B cell (primary cell): ENCODE measurements at regions not wholly inside any gene's neighbourhood (a gene's known extent, or its start where the extent isn't known, plus 50 kb on each side); places are given as distances from the start of the nearest gene placed in this dataset.

Source experiments
- ATAC-seq: fragments of 200-7000 bp; cut with Tn5 transposase; one replicate; pipeline ENCODE4 v1.10.0; 2021; ENCODE audit warnings: low read depth, mild to moderate bottlenecking, moderate number of reproducible peaks, moderate library complexity
- CTCF ChIA-PET: fragments of 350-600 bp; sonication (Branson Sonifier 250); formaldehyde crosslinking; loops from one replicate; lab custom pipeline; 2021; ENCODE audit warnings: antibody characterized with exemption, inconsistent platforms; lab: Charles Lee
- POLR2A ChIA-PET: fragments of 350-600 bp; sonication (Branson Sonifier 250); formaldehyde crosslinking; loops from one replicate; lab custom pipeline; 2021; ENCODE audit warnings: antibody characterized with exemption; lab: Charles Lee
- DNase-seq: peaks from one replicate; pipeline ENCODE4 v3.0.0; 2013
- H2AFZ ChIP-seq: 2 replicates; pipeline ENCODE4 v1.6.1; 2012; ENCODE audit warnings: mild to moderate bottlenecking, low read depth, low read length; ENCODE audit not compliant: insufficient read depth, poor library complexity, severe bottlenecking
- H3K27ac ChIP-seq, 2 donors: 1 replicate in 1 of 2; 2 replicates in 1 of 2; pipeline ENCODE4 v1.5.1; 2012 to 2013; ENCODE audit warnings: low read length in 2 of 2, mild to moderate bottlenecking in 2 of 2, moderate library complexity in 1 of 2
- H3K27me3 ChIP-seq, 4 experiments: fragments of 200-600 bp in 1 of 4; sonication (generic) in 1 of 4; replicated peaks in 1 of 4; 1 replicate in 2 of 4; 2 replicates in 2 of 4; pipeline versions ENCODE4 v1.6.1 to v1.7.0; 2013 to 2016; ENCODE audit warnings: low read length in 3 of 4, mild to moderate bottlenecking in 2 of 4, mixed read lengths in 1 of 4, moderate library complexity in 1 of 4; ENCODE audit not compliant: insufficient read depth in 4 of 4, control insufficient read depth in 3 of 4; ENCODE audit errors: control extremely low read depth in 1 of 4
- H3K36me3 ChIP-seq, 2 experiments: replicated peaks in 1 of 2; 1 replicate in 1 of 2; 2 replicates in 1 of 2; pipeline versions ENCODE4 v1.6.1 to v1.7.1; 2013; ENCODE audit warnings: low read length in 1 of 2; ENCODE audit not compliant: insufficient read depth in 2 of 2, control insufficient read depth in 1 of 2; ENCODE audit errors: control extremely low read depth in 1 of 2, extremely low read depth in 1 of 2
- H3K4me1 ChIP-seq, 2 donors: fragments of 200-600 bp in 1 of 2; sonication (generic) in 1 of 2; 1 replicate in 1 of 2; 2 replicates in 1 of 2; pipeline versions ENCODE4 v1.5.1 to v1.6.1; 2013 to 2017; ENCODE audit warnings: low read length in 2 of 2; ENCODE audit not compliant: control insufficient read depth in 2 of 2, insufficient read depth in 2 of 2
- H3K4me2 ChIP-seq: replicated peaks from 2 replicates; pipeline ENCODE3; 2012; ENCODE audit warnings: mild to moderate bottlenecking, low read depth, low read length; ENCODE audit not compliant: poor library complexity, severe bottlenecking
- H3K4me3 ChIP-seq, 5 experiments: fragments of 200-600 bp in 1 of 5; sonication (generic) in 1 of 5; 1 replicate in 3 of 5; 2 replicates in 2 of 5; pipeline versions ENCODE4 v1.5.1 to v1.7.0; 2011 to 2016; ENCODE audit warnings: low read length in 4 of 5, mild to moderate bottlenecking in 4 of 5, low read depth in 2 of 5, control low read depth in 1 of 5, moderate library complexity in 1 of 5; ENCODE audit not compliant: insufficient read depth in 1 of 5; ENCODE audit errors: control extremely low read depth in 1 of 5, extremely low read depth in 1 of 5
- H3K79me2 ChIP-seq: fragments of 200-600 bp; sonication (generic); one replicate; pipeline ENCODE4 v1.6.0; 2016; ENCODE audit warnings: low read length; ENCODE audit not compliant: control insufficient read depth, insufficient read depth
- H3K9ac ChIP-seq: fragments of 200-600 bp; sonication (generic); 2 replicates; pipeline ENCODE4 v1.6.1; 2017; ENCODE audit warnings: mild to moderate bottlenecking, low read length, moderate library complexity
- H3K9me3 ChIP-seq, 3 donors: one replicate each; pipeline versions ENCODE4 v1.6.1 to v1.7.1; 2013; ENCODE audit warnings: low read length in 2 of 3; ENCODE audit not compliant: control insufficient read depth in 2 of 3, insufficient read depth in 1 of 3; ENCODE audit errors: control extremely low read depth in 1 of 3
- H4K20me1 ChIP-seq: 2 replicates; pipeline ENCODE4 v1.6.0; 2012; ENCODE audit warnings: mild to moderate bottlenecking, low read length; ENCODE audit not compliant: insufficient read depth, control insufficient read depth, poor library complexity, severe bottlenecking
- H3K27ac Mint-ChIP-seq: one replicate; pipeline ENCODE4 v1.8.0; 2021; ENCODE audit warnings: mixed read lengths
- H3K27me3 Mint-ChIP-seq: one replicate; pipeline ENCODE4 v1.8.0; 2021; ENCODE audit warnings: mixed read lengths
- H3K4me1 Mint-ChIP-seq: one replicate; pipeline ENCODE4 v1.8.0; 2021; ENCODE audit warnings: mixed read lengths
- H3K4me3 Mint-ChIP-seq: one replicate; pipeline ENCODE4 v1.8.0; 2021; ENCODE audit warnings: mixed read lengths
- H3K9me3 Mint-ChIP-seq: one replicate; pipeline ENCODE4 v1.8.0; 2022; ENCODE audit warnings: mixed read lengths; ENCODE audit not compliant: insufficient read depth
- EZH2 ChIP-seq: IDR thresholded peaks from 2 replicates; pipeline ENCODE4 v1.6.1; 2012; ENCODE audit warnings: borderline replicate concordance, low read depth, mild to moderate bottlenecking, moderate library complexity, low read length; ENCODE audit not compliant: insufficient read depth, poor library complexity, severe bottlenecking
- WGBS: methylation state at CpG from one replicate; pipeline ENCODE4 v1.1.5; 2013; ENCODE audit warnings: missing lambda C conversion rate; ENCODE audit not compliant: insufficient coverage; 5-methylcytosine and 5-hydroxymethylcytosine counted together
- intact Hi-C: fragments of 100-400 bp; cut with micrococcal nuclease; formaldehyde crosslinking; loops from one replicate; pipeline ENCODE4 v1.10.0; 2022
- TF ChIP-seq, protein P1 (sequence below): fragments of 200-600 bp; IDR thresholded peaks from one replicate; pipeline ENCODE4 v1.8.0; 2022; ENCODE audit warnings: antibody characterized with exemption, mild to moderate bottlenecking

- intact Hi-C loops: no loop called here
- ChIA-PET POLR2A (no interaction called here), CTCF (no interaction called here)
- H3K36me3 ChIP-seq: no peaks in the 10 kb centered on the region
- Mint-ChIP-seq H3K9me3 (peaks cover 2% of the 10 kb centered on the region), H3K4me3 (no peak overlapping the region), H3K27ac (no peak overlapping the region), H3K27me3 (no peaks in the 10 kb centered on the region), H3K4me1 (no peaks in the 10 kb centered on the region)
- no peaks in the 10 kb centered on the region for H4K20me1 ChIP-seq
- no peak for ATAC-seq
- no peak overlapping the region for H3K27ac ChIP-seq
- H3K4me2 ChIP-seq: no peak overlapping the region
- H3K79me2 ChIP-seq: no peaks in the 10 kb centered on the region
- H2AFZ ChIP-seq: no peak overlapping the region
- no peaks in the 10 kb centered on the region for H3K9me3 ChIP-seq
- no peaks in the 10 kb centered on the region for H3K4me1 ChIP-seq
- H3K9ac ChIP-seq: no peak overlapping the region
- no CpG with 5 or more reads among the region's 3 CpGs for WGBS
- no peaks in the 10 kb centered on the region for H3K27me3 ChIP-seq
- no peak for DNase-seq
- TF ChIP-seq, protein P1, sequence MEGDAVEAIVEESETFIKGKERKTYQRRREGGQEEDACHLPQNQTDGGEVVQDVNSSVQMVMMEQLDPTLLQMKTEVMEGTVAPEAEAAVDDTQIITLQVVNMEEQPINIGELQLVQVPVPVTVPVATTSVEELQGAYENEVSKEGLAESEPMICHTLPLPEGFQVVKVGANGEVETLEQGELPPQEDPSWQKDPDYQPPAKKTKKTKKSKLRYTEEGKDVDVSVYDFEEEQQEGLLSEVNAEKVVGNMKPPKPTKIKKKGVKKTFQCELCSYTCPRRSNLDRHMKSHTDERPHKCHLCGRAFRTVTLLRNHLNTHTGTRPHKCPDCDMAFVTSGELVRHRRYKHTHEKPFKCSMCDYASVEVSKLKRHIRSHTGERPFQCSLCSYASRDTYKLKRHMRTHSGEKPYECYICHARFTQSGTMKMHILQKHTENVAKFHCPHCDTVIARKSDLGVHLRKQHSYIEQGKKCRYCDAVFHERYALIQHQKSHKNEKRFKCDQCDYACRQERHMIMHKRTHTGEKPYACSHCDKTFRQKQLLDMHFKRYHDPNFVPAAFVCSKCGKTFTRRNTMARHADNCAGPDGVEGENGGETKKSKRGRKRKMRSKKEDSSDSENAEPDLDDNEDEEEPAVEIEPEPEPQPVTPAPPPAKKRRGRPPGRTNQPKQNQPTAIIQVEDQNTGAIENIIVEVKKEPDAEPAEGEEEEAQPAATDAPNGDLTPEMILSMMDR: no peak
- TF ChIP-seq EZH2: no peak
- no peak overlapping the region for H3K4me3 ChIP-seq
Measured at GRCh38 chr10:23897861-23898260, 311.1 kb upstream of the KIAA1217 start.

GRCh38 chr10:23899166-23899565 lies 309.8 kb upstream of the KIAA1217 start:
- CTCF ChIA-PET: no interaction called here
- no peak overlapping the region for H3K27ac Mint-ChIP-seq
- Histone ChIP-seq H3K36me3 (no peaks in the 10 kb centered on the region), H3K27me3 (no peaks in the 10 kb centered on the region), H2AFZ (no peak overlapping the region), H4K20me1 (no peaks in the 10 kb centered on the region), H3K9me3 (no peaks in the 10 kb centered on the region), H3K9ac (no peak overlapping the region), H3K4me3 (no peak overlapping the region), H3K79me2 (no peaks in the 10 kb centered on the region), H3K27ac (no peak overlapping the region), H3K4me2 (no peak overlapping the region), H3K4me1 (no peaks in the 10 kb centered on the region)
- no peaks in the 10 kb centered on the region for H3K4me1 Mint-ChIP-seq
- ATAC-seq (no peak), DNase-seq (no peak)
- H3K9me3 Mint-ChIP-seq: peaks cover 2% of the 10 kb centered on the region
- WGBS: no CpG with 5 or more reads among the region's 2 CpGs
- no peak overlapping the region for H3K4me3 Mint-ChIP-seq
- intact Hi-C loops: no loop called here
- H3K27me3 Mint-ChIP-seq: no peaks in the 10 kb centered on the region
- TF ChIP-seq, protein P1: no peak
- no peak for TF ChIP-seq EZH2
- POLR2A ChIA-PET: no interaction called here
